Muscle of leg (tissue), 3 donors: ENCODE measurements at regions not wholly inside any gene's neighbourhood (a gene's known extent, or its start where the extent isn't known, plus 50 kb on each side); places are given as distances from the start of the nearest gene placed in this dataset.
"Not testable (repeated sequence)": the region's sequence is repeated elsewhere in the genome, so short reads cannot be mapped to it uniquely, and the experiment has no call there.

Source experiments
- DNase-seq: peaks from one replicate; pipeline ENCODE4 v3.0.0; 2013
- H3K27ac ChIP-seq: one replicate; pipeline ENCODE4 v1.5.1; 2013; ENCODE audit warnings: mild to moderate bottlenecking, low read length, control low read depth
- H3K27me3 ChIP-seq: one replicate; pipeline ENCODE4 v1.6.1; 2013; ENCODE audit warnings: low read length; ENCODE audit not compliant: control insufficient read depth, insufficient read depth
- H3K36me3 ChIP-seq: one replicate; pipeline ENCODE4 v1.6.1; 2013; ENCODE audit warnings: low read length; ENCODE audit not compliant: control insufficient read depth, insufficient read depth
- H3K4me1 ChIP-seq: one replicate; pipeline ENCODE4 v1.6.1; 2013; ENCODE audit warnings: low read length; ENCODE audit not compliant: control insufficient read depth, insufficient read depth
- H3K4me3 ChIP-seq: one replicate; pipeline ENCODE4 v1.5.1; 2013; ENCODE audit warnings: low read length, control low read depth
- H3K9me3 ChIP-seq: replicated peaks from 2 replicates; pipeline ENCODE4 v1.6.1; 2013; ENCODE audit warnings: low read depth, low read length; ENCODE audit not compliant: control insufficient read depth
- WGBS: methylation state at CpG from one replicate; pipeline ENCODE4 v1.1.5; 2013; ENCODE audit warnings: missing lambda C conversion rate; ENCODE audit not compliant: insufficient coverage; 5-methylcytosine and 5-hydroxymethylcytosine counted together

DNA sequence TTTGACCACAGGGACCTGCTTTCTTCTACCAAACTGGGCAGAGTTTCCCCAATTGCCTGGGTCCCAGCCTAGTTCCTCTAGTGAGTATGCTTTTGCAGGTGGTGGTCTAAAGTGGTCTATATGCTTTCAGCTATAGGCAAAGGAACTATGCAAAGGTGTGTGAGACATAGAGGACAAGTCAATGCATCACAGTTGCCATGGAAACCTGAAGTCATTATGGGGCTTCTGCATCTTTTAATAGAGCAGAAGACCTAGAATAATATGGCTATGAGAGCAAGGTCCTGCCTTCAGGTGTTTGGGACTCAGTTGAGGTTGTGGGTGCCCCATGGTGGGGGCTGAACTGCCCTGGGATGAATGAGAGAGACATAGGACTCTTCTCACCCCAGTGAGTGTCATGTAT lies 92.1 kb upstream of the RAB40AL start:
- H3K9me3 ChIP-seq = no peaks in the 10 kb centered on the region
- H3K4me3 ChIP-seq = no peak overlapping the region
- no peaks in the 10 kb centered on the region for H3K36me3 ChIP-seq
- peaks cover 4% of the 10 kb centered on the region for H3K27me3 ChIP-seq
- DNase-seq = no peak
- no peak overlapping the region for H3K27ac ChIP-seq
- no peaks in the 10 kb centered on the region for H3K4me1 ChIP-seq

DNA sequence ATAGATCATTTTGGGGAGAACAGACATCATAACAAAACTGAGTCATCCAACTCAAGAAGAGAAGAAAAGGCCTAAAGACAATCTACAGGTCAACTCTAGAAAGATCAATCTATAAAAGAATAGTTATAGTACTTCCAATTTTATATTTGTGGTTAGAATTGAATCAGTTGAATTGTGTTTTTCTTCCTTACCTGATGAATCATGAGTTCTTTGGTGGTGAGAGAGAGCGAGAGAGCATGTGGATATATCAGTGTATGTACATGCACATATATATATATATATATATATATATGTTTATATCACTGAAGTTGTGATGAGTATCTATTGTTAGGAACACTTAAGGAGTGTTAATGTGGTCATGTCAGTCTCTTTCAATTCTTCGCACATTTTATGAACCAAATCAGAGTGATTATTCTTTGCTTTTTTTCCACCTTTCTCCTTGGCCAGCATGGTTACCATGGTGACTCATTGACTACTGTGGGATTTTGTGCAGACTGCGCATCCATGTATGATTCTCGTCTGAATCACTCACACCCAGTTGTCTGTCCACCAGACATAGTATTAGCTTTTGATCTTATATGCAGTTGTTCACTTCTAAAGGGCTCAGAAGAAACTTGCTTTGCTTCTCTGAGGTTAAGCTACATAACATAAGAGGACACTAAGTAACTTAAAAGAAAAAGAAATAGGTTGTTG lies 90.4 kb upstream of the RAB40AL start:
- H3K4me1 ChIP-seq = no peaks in the 10 kb centered on the region
- H3K27me3 ChIP-seq = peaks cover 4% of the 10 kb centered on the region
- no peak overlapping the region for H3K4me3 ChIP-seq
- no peak for DNase-seq
- no CpG with 5 or more reads among the region's 4 CpGs for WGBS
- no peaks in the 10 kb centered on the region for H3K36me3 ChIP-seq
- H3K9me3 ChIP-seq = no peaks in the 10 kb centered on the region
- no peak overlapping the region for H3K27ac ChIP-seq

DNA sequence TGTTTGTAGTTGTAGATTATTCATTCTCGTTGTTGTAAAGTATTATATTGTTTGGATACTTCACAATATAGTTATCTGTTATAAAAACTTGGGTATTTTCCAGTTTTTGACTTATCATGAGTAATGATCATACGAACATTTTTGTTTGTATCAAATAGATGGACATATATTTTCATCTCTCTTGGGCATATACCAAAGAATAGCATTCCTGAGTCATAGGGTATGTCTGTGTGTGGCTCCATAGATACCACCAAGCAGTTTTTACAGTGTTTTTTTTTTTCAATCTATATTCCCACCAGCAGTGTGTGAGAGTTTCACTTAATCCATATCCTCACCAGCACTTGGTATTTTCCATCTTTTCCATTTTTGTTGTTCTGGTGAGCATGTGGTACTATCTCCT lies 89.7 kb upstream of the RAB40AL start:
- WGBS = no CpG with 5 or more reads among the region's 2 CpGs
- DNase-seq = no peak
- no peak overlapping the region for H3K27ac ChIP-seq
- H3K4me1 ChIP-seq = no peaks in the 10 kb centered on the region
- H3K27me3 ChIP-seq = peaks cover 4% of the 10 kb centered on the region
- H3K9me3 ChIP-seq = no peaks in the 10 kb centered on the region
- H3K36me3 ChIP-seq = no peaks in the 10 kb centered on the region
- no peak overlapping the region for H3K4me3 ChIP-seq

DNA sequence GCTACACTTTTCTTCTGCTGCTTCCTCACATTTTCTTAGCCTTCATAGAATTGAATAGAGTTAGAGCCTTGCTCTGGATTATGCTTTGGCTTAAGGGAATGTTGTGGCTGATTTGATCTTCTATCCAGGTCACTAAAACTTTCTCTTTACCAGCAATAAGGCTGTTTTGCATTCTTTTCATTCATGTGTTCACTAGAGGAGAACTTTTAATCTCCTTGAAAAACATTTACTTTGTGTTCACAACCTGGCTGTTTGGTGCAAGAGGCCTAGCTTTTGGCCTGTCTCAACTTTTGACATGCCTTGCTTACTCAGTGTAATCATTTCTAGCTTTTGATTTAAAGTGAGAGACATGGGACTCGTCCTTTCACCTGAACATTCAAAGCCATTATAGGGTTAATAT lies 87.7 kb upstream of the RAB40AL start:
- peaks cover 4% of the 10 kb centered on the region for H3K27me3 ChIP-seq
- H3K4me3 ChIP-seq = no peak overlapping the region
- H3K4me1 ChIP-seq = no peaks in the 10 kb centered on the region
- no peaks in the 10 kb centered on the region for H3K9me3 ChIP-seq
- no CpG with 5 or more reads among the region's 1 CpG for WGBS
- H3K27ac ChIP-seq = no peak overlapping the region
- no peak for DNase-seq
- H3K36me3 ChIP-seq = no peaks in the 10 kb centered on the region

DNA sequence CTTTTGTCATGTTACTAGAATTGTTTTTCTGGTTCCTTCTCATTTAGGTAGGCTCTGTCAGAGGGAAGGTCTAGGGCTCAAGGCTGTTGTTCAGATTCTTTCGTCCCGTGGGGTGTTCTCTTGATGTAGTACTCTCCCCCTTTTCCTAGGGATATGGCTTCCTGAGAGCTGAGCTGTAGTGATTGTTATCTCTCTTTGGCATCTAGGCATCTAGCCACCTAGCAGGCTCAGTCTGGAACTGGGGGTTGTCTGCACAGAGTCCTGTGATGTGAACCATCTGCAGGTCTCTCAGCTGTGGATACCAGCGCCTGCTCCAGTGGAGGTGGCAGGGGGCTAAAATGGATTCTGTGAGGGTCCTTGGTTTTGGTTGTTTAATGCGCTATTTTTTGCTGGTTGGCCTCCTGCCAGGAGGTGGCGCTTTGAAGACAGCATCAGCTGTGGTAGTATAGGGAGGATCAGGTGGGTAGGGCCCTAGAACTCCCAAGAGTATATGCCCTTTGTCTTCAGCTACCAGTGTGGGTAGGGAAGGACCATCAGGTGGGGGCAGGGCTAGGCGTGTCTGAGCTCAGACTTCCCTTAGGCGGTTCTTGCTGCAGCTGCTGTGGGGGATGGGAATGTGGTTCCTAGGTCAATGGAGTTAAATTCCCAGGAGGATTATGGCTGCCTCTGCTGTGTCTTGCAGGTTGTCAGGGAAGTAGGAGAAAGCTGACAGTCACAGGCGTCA lies 78.1 kb upstream of the RAB40AL start:
- not testable (repeated sequence) for H3K27ac ChIP-seq, H3K36me3 ChIP-seq, H3K27me3 ChIP-seq, DNase-seq, H3K4me1 ChIP-seq, H3K4me3 ChIP-seq, H3K9me3 ChIP-seq
- 70% methylated on average over 6 of the region's 8 CpGs for WGBS

DNA sequence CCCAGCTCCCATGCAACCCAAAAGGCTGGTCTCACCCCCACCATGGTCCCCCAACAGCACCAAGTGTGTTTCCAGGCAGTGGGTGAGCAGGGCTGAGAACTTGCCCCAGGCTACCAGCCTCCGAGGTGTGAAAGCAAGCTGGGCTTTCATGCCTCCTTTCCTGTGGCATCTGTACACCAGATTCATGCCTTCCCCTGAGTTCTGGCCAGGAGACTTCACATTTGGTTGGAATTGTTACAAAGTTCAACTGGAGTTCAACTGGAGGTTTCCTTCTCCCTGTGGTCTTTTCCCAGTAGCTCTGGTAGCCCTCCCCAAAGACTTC lies 77.6 kb upstream of the RAB40AL start:
- 67% methylated on average over 1 of the region's 1 CpG for WGBS
- Histone ChIP-seq H3K4me1 (no peaks in the 10 kb centered on the region), H3K27me3 (peaks cover 6% of the 10 kb centered on the region), H3K4me3 (no peak overlapping the region), H3K27ac (no peak overlapping the region), H3K9me3 (no peaks in the 10 kb centered on the region), H3K36me3 (no peaks in the 10 kb centered on the region)
- no peak for DNase-seq

DNA sequence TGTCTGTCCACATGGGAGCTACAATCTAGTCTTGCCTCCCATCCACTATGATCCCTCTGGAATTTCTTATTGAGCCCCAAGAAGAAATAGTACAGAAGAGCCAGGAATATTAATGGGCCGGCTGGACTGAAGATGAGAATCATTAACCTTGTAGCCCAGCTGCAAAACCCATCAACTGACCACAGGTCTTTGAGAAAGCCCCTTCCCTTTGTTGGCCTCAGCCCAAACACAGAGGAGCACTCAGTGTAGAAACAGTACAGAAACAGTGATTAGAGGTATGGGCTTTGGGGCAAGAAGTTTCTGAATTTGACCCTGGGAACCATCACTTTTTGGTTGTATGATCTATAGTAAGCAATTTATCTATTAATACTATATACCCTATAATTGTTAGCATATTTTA lies 76.8 kb upstream of the RAB40AL start:
- Histone ChIP-seq H3K9me3 (no peaks in the 10 kb centered on the region), H3K27me3 (peaks cover 6% of the 10 kb centered on the region), H3K4me1 (no peaks in the 10 kb centered on the region), H3K36me3 (no peaks in the 10 kb centered on the region), H3K27ac (no peak overlapping the region), H3K4me3 (no peak overlapping the region)
- DNase-seq = no peak
- no CpG with 5 or more reads among the region's 1 CpG for WGBS

DNA sequence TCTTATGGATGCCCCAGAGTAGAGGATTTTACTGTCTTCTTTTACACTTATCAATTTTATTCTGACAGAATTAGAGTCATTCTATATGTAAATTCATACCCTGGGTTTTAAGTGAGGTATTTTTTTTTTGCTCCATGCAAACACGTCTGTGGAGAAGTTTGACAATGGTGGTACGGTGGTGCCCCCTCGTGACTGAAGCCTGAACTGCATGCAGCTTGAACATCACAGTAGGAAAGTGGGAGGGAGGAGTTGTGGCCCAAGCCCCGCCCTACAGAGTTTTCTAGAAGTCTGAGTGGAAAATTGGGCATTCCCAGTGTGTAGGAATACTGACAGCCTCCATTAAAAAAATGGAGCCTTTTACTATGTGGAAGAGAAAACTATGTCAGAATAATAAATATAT lies 73.3 kb upstream of the RAB40AL start:
- WGBS = 30% methylated on average over 2 of the region's 4 CpGs
- H3K4me3 ChIP-seq = no peak overlapping the region
- peaks cover 8% of the 10 kb centered on the region for H3K27me3 ChIP-seq
- no peaks in the 10 kb centered on the region for H3K9me3 ChIP-seq
- no peaks in the 10 kb centered on the region for H3K4me1 ChIP-seq
- DNase-seq = peak; percentile 83
- H3K36me3 ChIP-seq = no peaks in the 10 kb centered on the region
- H3K27ac ChIP-seq = no peak overlapping the region

DNA sequence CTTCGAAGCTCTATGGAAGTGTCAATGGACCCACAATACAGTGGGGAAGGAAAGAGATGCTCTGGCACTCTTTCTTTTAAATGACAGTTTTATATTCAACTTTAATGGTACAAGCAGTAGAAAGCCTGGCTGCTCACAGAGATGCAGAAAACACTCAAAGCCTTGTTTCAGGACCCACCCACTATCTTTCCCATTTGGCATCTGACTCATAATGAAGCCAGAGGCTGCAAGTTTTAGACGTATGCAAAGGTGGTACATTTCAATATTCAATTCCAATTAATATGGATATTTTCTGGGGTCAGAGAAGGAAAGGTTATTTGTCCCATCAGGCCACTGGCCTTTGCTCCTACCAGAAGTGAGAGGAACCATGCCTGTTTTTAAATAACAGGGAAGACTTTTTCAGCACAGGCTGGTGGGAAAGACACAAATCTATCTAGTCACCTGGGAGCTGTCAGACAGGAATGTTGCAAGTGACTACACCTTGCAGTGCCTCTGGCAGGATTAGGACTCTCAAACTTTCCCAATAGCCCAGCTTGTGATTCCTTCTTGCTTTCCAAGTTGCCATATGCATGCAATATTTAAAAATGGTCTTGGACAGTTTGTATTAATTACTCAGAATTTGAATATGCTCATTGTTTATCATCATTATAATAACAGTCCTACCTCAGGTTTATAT lies 70.0 kb upstream of the RAB40AL start:
- H3K27ac ChIP-seq = no peak overlapping the region
- H3K9me3 ChIP-seq = no peaks in the 10 kb centered on the region
- H3K36me3 ChIP-seq = no peaks in the 10 kb centered on the region
- H3K4me1 ChIP-seq = no peaks in the 10 kb centered on the region
- peaks cover 2% of the 10 kb centered on the region for H3K27me3 ChIP-seq
- no peak overlapping the region for H3K4me3 ChIP-seq
- no peak for DNase-seq
- WGBS = no CpG with 5 or more reads among the region's 2 CpGs

DNA sequence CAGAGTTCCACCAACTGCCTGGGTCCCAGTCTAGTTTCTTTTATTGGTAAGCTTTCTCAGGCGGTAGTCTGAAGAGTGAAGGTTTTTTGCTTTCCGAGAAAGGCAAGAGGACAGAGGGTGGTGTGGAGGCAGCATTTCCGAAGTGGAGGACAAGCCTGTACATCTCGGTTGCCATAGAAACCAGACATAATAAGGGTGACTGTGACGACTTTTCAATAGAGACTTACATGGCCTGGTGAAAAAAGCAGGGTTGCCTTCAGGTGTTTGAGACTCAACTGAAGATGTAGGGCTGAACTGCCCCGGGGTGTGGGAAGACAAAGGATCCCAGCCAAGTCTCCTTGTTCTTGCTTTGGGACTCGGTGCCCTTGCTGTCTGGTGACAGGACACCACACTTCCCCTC lies 53.6 kb upstream of the RAB40AL start:
- DNase-seq = no peak
- peaks cover 14% of the 10 kb centered on the region for H3K27me3 ChIP-seq
- H3K9me3 ChIP-seq = no peaks in the 10 kb centered on the region
- WGBS = 72% methylated on average over 6 of the region's 7 CpGs
- H3K4me3 ChIP-seq = no peak overlapping the region
- no peaks in the 10 kb centered on the region for H3K4me1 ChIP-seq
- H3K36me3 ChIP-seq = no peaks in the 10 kb centered on the region
- no peak overlapping the region for H3K27ac ChIP-seq
